OCI-LY3 (cell line): ENCODE measurements at regions not wholly inside any gene's neighbourhood (a gene's known extent, or its start where the extent isn't known, plus 50 kb on each side); places are given as distances from the start of the nearest gene placed in this dataset.
A peak's percentile ranks its signal among the peaks of the same experiment; 100 is the strongest.

Experiments used
- H2AFZ ChIP-seq: fragments of 200-600, 300-600 bp; shearing (Covaris generic); 2 replicates; pipeline ENCODE4 v1.6.0; 2014; ENCODE audit warnings: antibody characterized with exemption, low read depth, low read length
- H3K27ac ChIP-seq: fragments of 200-600, 300-600 bp; sonication (generic); 2 replicates; pipeline ENCODE4 v1.5.1; 2014; ENCODE audit warnings: mild to moderate bottlenecking, low read length, moderate library complexity, mixed read lengths
- H3K27me3 ChIP-seq: fragments of 200-600, 300-600 bp; sonication (generic); 2 replicates; pipeline ENCODE4 v1.6.1; 2014; ENCODE audit warnings: low read depth, low read length, mixed read lengths
- H3K36me3 ChIP-seq: fragments of 200-600, 300-600 bp; sonication (generic); replicated peaks from 2 replicates; pipeline ENCODE3; 2014; ENCODE audit warnings: low read depth, low read length, mixed read lengths
- H3K4me1 ChIP-seq: fragments of 300-600, 200-600 bp; sonication (generic); 2 replicates; pipeline ENCODE4 v1.6.1; 2014; ENCODE audit warnings: low read length, mixed read lengths
- H3K4me2 ChIP-seq: fragments of 200-600, 300-600 bp; sonication (generic); 2 replicates; pipeline ENCODE4 v1.6.1; 2014; ENCODE audit warnings: low read length, mixed read lengths
- H3K4me3 ChIP-seq: fragments of 300-600, 200-600 bp; sonication (generic); 2 replicates; pipeline ENCODE4 v1.5.1; 2014; ENCODE audit warnings: antibody characterized with exemption, mild to moderate bottlenecking, low read length, moderate library complexity
- H3K79me2 ChIP-seq: fragments of 300-600, 200-600 bp; shearing (Covaris generic); 2 replicates; pipeline ENCODE4 v1.6.1; 2014; ENCODE audit warnings: mild to moderate bottlenecking, low read length, mixed read lengths
- H3K9ac ChIP-seq: fragments of 300-600, 200-600 bp; shearing (Covaris generic); 2 replicates; pipeline ENCODE4 v1.6.0; 2014; ENCODE audit warnings: mild to moderate bottlenecking, low read length, moderate library complexity
- H3K9me3 ChIP-seq: fragments of 200-600, 300-600 bp; shearing (Covaris generic); 2 replicates; pipeline ENCODE4 v1.6.1; 2014; ENCODE audit warnings: low read length, mixed read lengths; ENCODE audit not compliant: insufficient read depth
- H4K20me1 ChIP-seq: fragments of 200-600, 300-600 bp; sonication (generic); 2 replicates; pipeline ENCODE4 v1.6.1; 2016; ENCODE audit warnings: low read length, mixed read lengths; ENCODE audit not compliant: insufficient read depth
- CTCF ChIP-seq: fragments of 200-600, 300-600 bp; sonication (generic); IDR thresholded peaks from 2 replicates; pipeline ENCODE4 v1.5.1; 2014; ENCODE audit warnings: antibody characterized with exemption, low read length, low read depth
- EZH2phosphoT487 ChIP-seq: fragments of 200-600 bp; shearing (Covaris generic); IDR thresholded peaks from 2 replicates; pipeline ENCODE4 v1.6.1; 2018; ENCODE audit warnings: antibody characterized with exemption, mixed run types, low read depth

- Histone ChIP-seq H3K9ac (no peak overlapping the region), H3K9me3 (no peaks in the 10 kb centered on the region), H3K4me2 (peak overlapping the region; percentile 41), H4K20me1 (no peaks in the 10 kb centered on the region), H3K36me3 (no peaks in the 10 kb centered on the region), H3K79me2 (no peaks in the 10 kb centered on the region), H3K27me3 (0 out of 2 replicates have a peak, but pooled peaks cover 6% of the 10 kb centered on the region), H3K4me1 (peaks cover 48% of the 10 kb centered on the region), H3K4me3 (0 out of 2 replicates have a peak overlapping the region, but pooled peaks have one; percentile 27), H3K27ac (no peak overlapping the region), H2AFZ (no peak overlapping the region)
- TF ChIP-seq CTCF: no peak
- TF ChIP-seq EZH2phosphoT487: no peak
Measured at GRCh38 chr5:74257645-74258313, 382.7 kb downstream of the ENC1 start.

- Histone ChIP-seq H3K4me3 (no peak overlapping the region), H3K9me3 (no peaks in the 10 kb centered on the region), H3K79me2 (no peaks in the 10 kb centered on the region), H3K27ac (no peak overlapping the region), H4K20me1 (no peaks in the 10 kb centered on the region), H3K36me3 (no peaks in the 10 kb centered on the region), H3K4me1 (peaks cover 48% of the 10 kb centered on the region), H3K9ac (no peak overlapping the region), H3K27me3 (0 out of 2 replicates have a peak, but pooled peaks cover 6% of the 10 kb centered on the region), H2AFZ (no peak overlapping the region), H3K4me2 (no peak overlapping the region)
- TF ChIP-seq EZH2phosphoT487 (no peak), CTCF (no peak)
Measured at GRCh38 chr5:74257060-74257527, 383.4 kb downstream of the ENC1 start.

DNA sequence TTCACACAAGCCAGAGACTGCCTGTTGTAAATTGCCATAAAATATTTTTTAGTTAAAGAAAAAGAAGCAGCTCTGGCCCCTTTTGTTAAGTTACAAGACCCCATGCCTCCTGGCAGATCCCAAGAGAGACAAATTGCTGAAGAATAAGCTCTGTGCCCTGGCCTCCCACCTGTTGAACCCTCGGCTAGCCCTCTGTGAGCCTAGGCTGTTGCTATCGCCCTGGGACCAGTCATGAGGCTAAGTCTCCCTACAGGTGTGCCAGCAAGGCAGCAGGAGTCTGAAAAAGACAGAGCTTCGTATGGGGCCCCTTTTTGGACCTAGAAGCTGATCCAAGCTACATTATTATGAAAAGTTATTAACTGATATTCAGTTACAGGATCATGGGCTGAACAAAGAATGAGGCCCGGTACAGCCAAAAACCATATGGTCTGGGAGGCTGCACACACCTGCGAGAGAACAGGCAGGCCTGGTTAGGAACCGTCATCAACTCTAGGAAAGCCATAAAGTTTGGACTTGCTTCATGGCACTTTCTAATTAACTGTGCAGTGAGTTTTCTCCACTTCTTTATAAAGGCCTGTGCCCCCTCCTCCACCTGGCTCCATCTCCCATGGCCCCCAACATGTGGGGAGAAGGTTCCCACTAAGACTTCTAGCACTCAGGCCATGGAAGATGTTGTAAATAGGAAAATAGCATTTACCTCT, 384.7 kb downstream of the ENC1 start:
- Histone ChIP-seq H3K4me1 (peaks cover 38% of the 10 kb centered on the region), H3K27ac (no peak overlapping the region), H3K27me3 (0 out of 2 replicates have a peak, but pooled peaks cover 6% of the 10 kb centered on the region), H3K9ac (no peak overlapping the region), H4K20me1 (no peaks in the 10 kb centered on the region), H3K36me3 (no peaks in the 10 kb centered on the region), H2AFZ (no peak overlapping the region), H3K79me2 (no peaks in the 10 kb centered on the region), H3K4me2 (no peak overlapping the region), H3K9me3 (no peaks in the 10 kb centered on the region), H3K4me3 (no peak overlapping the region)
- TF ChIP-seq CTCF (no peak), EZH2phosphoT487 (no peak)

GRCh38 chr5:74254257-74254656, 386.3 kb downstream of the ENC1 start:
- TF ChIP-seq EZH2phosphoT487: no peak
- TF ChIP-seq CTCF: no peak
- Histone ChIP-seq H3K27ac (no peak overlapping the region), H3K9me3 (no peaks in the 10 kb centered on the region), H3K27me3 (0 out of 2 replicates have a peak, but pooled peaks cover 6% of the 10 kb centered on the region), H3K4me1 (peaks cover 22% of the 10 kb centered on the region), H3K79me2 (no peaks in the 10 kb centered on the region), H4K20me1 (no peaks in the 10 kb centered on the region), H3K4me3 (no peak overlapping the region), H3K36me3 (no peaks in the 10 kb centered on the region), H3K4me2 (no peak overlapping the region), H3K9ac (no peak overlapping the region), H2AFZ (no peak overlapping the region)
